ENCODE measurements at regions not wholly inside any gene's neighbourhood (a gene's known extent, or its start where the extent isn't known, plus 50 kb on each side); places are given as distances from the start of the nearest gene placed in this dataset.

DNA sequence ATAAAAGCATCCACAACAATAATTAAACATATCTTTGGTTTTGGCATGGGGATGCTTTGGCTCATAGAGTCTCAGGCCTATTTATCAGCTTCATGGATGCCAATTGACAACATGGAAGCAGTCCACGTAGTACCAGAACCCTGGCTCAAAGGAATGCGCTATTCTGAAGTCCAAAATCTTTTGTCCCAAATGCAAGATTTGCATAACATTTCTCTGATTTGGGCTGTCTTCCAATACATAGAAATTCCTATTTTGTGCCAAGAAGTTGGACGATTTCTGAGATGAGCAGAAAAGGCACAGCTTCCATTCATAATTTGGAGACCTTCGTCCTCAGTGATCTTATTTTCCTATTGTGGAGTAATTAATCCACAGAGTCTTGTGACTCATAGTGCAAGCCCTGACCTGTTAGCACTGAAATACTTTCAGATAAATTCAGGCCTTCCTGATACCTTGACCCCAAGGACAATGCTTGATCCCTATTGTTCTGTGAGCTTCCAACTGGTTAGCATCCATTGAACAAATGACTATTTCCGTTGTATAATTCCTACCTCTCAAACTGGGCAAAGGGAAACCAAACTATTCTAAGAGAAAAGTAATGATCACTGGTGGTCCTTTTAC is 78.4 kb upstream of the CDH11 start:
- TF ChIP-seq, protein P1, sequence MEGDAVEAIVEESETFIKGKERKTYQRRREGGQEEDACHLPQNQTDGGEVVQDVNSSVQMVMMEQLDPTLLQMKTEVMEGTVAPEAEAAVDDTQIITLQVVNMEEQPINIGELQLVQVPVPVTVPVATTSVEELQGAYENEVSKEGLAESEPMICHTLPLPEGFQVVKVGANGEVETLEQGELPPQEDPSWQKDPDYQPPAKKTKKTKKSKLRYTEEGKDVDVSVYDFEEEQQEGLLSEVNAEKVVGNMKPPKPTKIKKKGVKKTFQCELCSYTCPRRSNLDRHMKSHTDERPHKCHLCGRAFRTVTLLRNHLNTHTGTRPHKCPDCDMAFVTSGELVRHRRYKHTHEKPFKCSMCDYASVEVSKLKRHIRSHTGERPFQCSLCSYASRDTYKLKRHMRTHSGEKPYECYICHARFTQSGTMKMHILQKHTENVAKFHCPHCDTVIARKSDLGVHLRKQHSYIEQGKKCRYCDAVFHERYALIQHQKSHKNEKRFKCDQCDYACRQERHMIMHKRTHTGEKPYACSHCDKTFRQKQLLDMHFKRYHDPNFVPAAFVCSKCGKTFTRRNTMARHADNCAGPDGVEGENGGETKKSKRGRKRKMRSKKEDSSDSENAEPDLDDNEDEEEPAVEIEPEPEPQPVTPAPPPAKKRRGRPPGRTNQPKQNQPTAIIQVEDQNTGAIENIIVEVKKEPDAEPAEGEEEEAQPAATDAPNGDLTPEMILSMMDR (IDR thresholded peaks at IDR 0.05): no peak
- no peak for TF ChIP-seq POLR2AphosphoS5 (IDR thresholded peaks at IDR 0.05)

All from breast epithelium (tissue), 3 donors.